WTC11 (cell line): ENCODE measurements at regions not wholly inside any gene's neighbourhood (a gene's known extent, or its start where the extent isn't known, plus 50 kb on each side); places are given as distances from the start of the nearest gene placed in this dataset.
A peak's percentile ranks its signal among the peaks of the same experiment; 100 is the strongest.

Experiments
- ATAC-seq: fragments of 200-7000 bp; cut with Tn5 transposase; 2 replicates; pipeline ENCODE4 v1.10.0; 2021; ENCODE audit warnings: mild to moderate bottlenecking, moderate library complexity
- CTCF ChIA-PET: fragments of 300-600 bp; sonication (Branson Sonifier 250); formaldehyde crosslinking; loops from one replicate; lab custom pipeline; 2021; ENCODE audit warnings: antibody characterized with exemption; lab: Charles Lee
- POLR2A ChIA-PET: fragments of 350-600 bp; sonication (Branson Sonifier 250); formaldehyde crosslinking; loops from one replicate; lab custom pipeline; 2021; ENCODE audit warnings: antibody characterized with exemption; lab: Charles Lee
- DNase-seq: peaks from one replicate; pipeline ENCODE4 v3.0.0; 2021; ENCODE audit warnings: low spot score
- H3K27ac Mint-ChIP-seq: 2 replicates; pipeline ENCODE4 v1.8.0; 2021; ENCODE audit warnings: mixed read lengths
- H3K27me3 Mint-ChIP-seq: 2 replicates; pipeline ENCODE4 v1.8.0; 2021; ENCODE audit warnings: low read depth, mild to moderate bottlenecking, moderate library complexity, mixed read lengths
- H3K36me3 Mint-ChIP-seq: 2 replicates; pipeline ENCODE4 v1.8.0; 2021; ENCODE audit warnings: mixed read lengths
- H3K4me1 Mint-ChIP-seq: 2 replicates; pipeline ENCODE4 v1.8.0; 2022; ENCODE audit warnings: mixed read lengths
- H3K4me3 Mint-ChIP-seq: 2 replicates; pipeline ENCODE4 v1.8.0; 2021; ENCODE audit warnings: mild to moderate bottlenecking, moderate library complexity, mixed read lengths
- H3K9me3 Mint-ChIP-seq: 2 replicates; pipeline ENCODE4 v1.8.0; 2021; ENCODE audit warnings: mixed read lengths
- AR ChIP-seq: fragments of 250-450 bp; sonication (Bioruptor Pico); IDR thresholded peaks from 2 replicates; pipeline ENCODE4 v1.9.0; 2021; ENCODE audit warnings: mild to moderate bottlenecking
- CTCF ChIP-seq: fragments of 200-600 bp; IDR thresholded peaks from 2 replicates; pipeline ENCODE4 v1.8.0; 2022; ENCODE audit warnings: antibody characterized with exemption
- E2F1 ChIP-seq: sonication (generic); formaldehyde crosslinking; IDR thresholded peaks from 2 replicates; pipeline ENCODE4 v1.8.0; 2022; ENCODE audit warnings: mild to moderate bottlenecking, missing genetic modification reagents
- EMX1 ChIP-seq: fragments of 250-450 bp; sonication (Bioruptor Pico); IDR thresholded peaks from 2 replicates; pipeline ENCODE4 v1.8.0; 2021; ENCODE audit warnings: mild to moderate bottlenecking
- FOXP4 ChIP-seq: sonication (generic); formaldehyde crosslinking; IDR thresholded peaks from 2 replicates; pipeline ENCODE4 v1.8.0; 2022; ENCODE audit warnings: mild to moderate bottlenecking, missing genetic modification reagents
- HMGXB4 ChIP-seq: sonication (generic); formaldehyde crosslinking; IDR thresholded peaks from 2 replicates; pipeline ENCODE4 v1.8.1; 2023; ENCODE audit warnings: mild to moderate bottlenecking, moderate library complexity, missing genetic modification reagents
- MYBL2 ChIP-seq: sonication (generic); formaldehyde crosslinking; IDR thresholded peaks from 2 replicates; pipeline ENCODE4 v1.8.1; 2023; ENCODE audit warnings: mild to moderate bottlenecking, moderate library complexity, missing genetic modification reagents
- PREB ChIP-seq: sonication (generic); formaldehyde crosslinking; IDR thresholded peaks from 2 replicates; pipeline ENCODE4 v1.8.1; 2022; ENCODE audit warnings: mild to moderate bottlenecking, missing genetic modification reagents, moderate library complexity, borderline replicate concordance
- PRRX2 ChIP-seq: fragments of 250-450 bp; sonication (Bioruptor Pico); IDR thresholded peaks from 2 replicates; pipeline ENCODE4 v1.8.0; 2021; ENCODE audit warnings: mild to moderate bottlenecking
- TEAD1 ChIP-seq: sonication (generic); formaldehyde crosslinking; IDR thresholded peaks from 2 replicates; pipeline ENCODE4 v1.8.0; 2022; ENCODE audit warnings: mild to moderate bottlenecking, missing genetic modification reagents
- TEAD4 ChIP-seq: sonication (generic); formaldehyde crosslinking; IDR thresholded peaks from 2 replicates; pipeline ENCODE4 v1.8.0; 2022; ENCODE audit warnings: mild to moderate bottlenecking, missing genetic modification reagents
- ZNF219 ChIP-seq: sonication (generic); formaldehyde crosslinking; IDR thresholded peaks from 2 replicates; pipeline ENCODE4 v1.8.0; 2023; ENCODE audit warnings: missing genetic modification reagents, mild to moderate bottlenecking, borderline replicate concordance
- ZNF396 ChIP-seq: fragments of 250-450 bp; sonication (Bioruptor Pico); IDR thresholded peaks from 2 replicates; pipeline ENCODE4 v1.8.0; 2021; ENCODE audit warnings: mild to moderate bottlenecking, moderate library complexity, borderline replicate concordance
- ZNF423 ChIP-seq: fragments of 250-450 bp; sonication (Bioruptor Pico); IDR thresholded peaks from 2 replicates; pipeline ENCODE4 v2.1.2; 2022; ENCODE audit warnings: mild to moderate bottlenecking, moderate library complexity
- ZNF532 ChIP-seq: fragments of 250-450 bp; sonication (Bioruptor Pico); IDR thresholded peaks from 2 replicates; pipeline ENCODE4 v1.9.0; 2021; ENCODE audit warnings: mild to moderate bottlenecking, borderline replicate concordance

GRCh38 chr2:161569401-161569800 lies 54.8 kb upstream of the SLC4A10 start:
- DNase-seq (no peak), ATAC-seq (no peak)
- H3K27ac Mint-ChIP-seq: no peak overlapping the region
- ChIA-PET CTCF (no interaction called here), POLR2A (no interaction called here)
- H3K4me1 Mint-ChIP-seq: no peaks in the 10 kb centered on the region
- H3K4me3 Mint-ChIP-seq: no peak overlapping the region
- no peaks in the 10 kb centered on the region for H3K36me3 Mint-ChIP-seq
- peaks cover 15% of the 10 kb centered on the region for H3K9me3 Mint-ChIP-seq
- peaks cover 2% of the 10 kb centered on the region; the same call in 1 of the 2 replicates for H3K27me3 Mint-ChIP-seq
- TF ChIP-seq FOXP4 (CRISPR knock-in tag) (no peak), EMX1 (CRISPR knock-in tag) (no peak), ZNF396 (CRISPR knock-in tag) (no peak), TEAD4 (CRISPR knock-in tag) (no peak), E2F1 (CRISPR knock-in tag) (no peak), PRRX2 (CRISPR knock-in tag) (no peak), ZNF532 (no peak)

- Mint-ChIP-seq H3K27ac (no peak overlapping the region), H3K36me3 (no peaks in the 10 kb centered on the region), H3K4me3 (no peak overlapping the region), H3K4me1 (no peaks in the 10 kb centered on the region), H3K9me3 (peaks cover 4% of the 10 kb centered on the region; the same call in 1 of the 2 replicates), H3K27me3 (peaks cover 2% of the 10 kb centered on the region; the same call in 1 of the 2 replicates)
- ATAC-seq (peak; percentile 93), DNase-seq (no peak)
- POLR2A ChIA-PET: interaction anchor here (0.6 kb wide), 1 partner anchor 370 kb away, joined by 3 read pairs; no protein-coding TSS in a partner anchor
- CTCF ChIA-PET: interaction anchor here (0.6 to 1.2 kb wide), 12 partner anchors 16 to 559 kb away, joined by 3 to 6 read pairs (median 3); no protein-coding TSS in a partner anchor
- TF ChIP-seq ZNF423 (CRISPR knock-in tag): no peak
- TF ChIP-seq PREB (CRISPR knock-in tag): no peak
- no peak for TF ChIP-seq TEAD1 (CRISPR knock-in tag)
- TF ChIP-seq AR (CRISPR knock-in tag): no peak
- TF ChIP-seq MYBL2: no peak
- no peak for TF ChIP-seq ZNF219 (CRISPR knock-in tag)
- TF ChIP-seq HMGXB4 (CRISPR knock-in tag): no peak
- TF ChIP-seq CTCF: no peak
These were observed 53.7 kb upstream of the SLC4A10 start for GRCh38 chr2:161570424-161571050.
